Activated CD4-positive, alpha-beta T cell treated with anti-CD3 and anti-CD28 coated beads for 36 hours (primary cell): ENCODE measurements at regions not wholly inside any gene's neighbourhood (a gene's known extent, or its start where the extent isn't known, plus 50 kb on each side); places are given as distances from the start of the nearest gene placed in this dataset.

Source experiments
- ATAC-seq: fragments of 200-7000 bp; cut with Tn5 transposase; one replicate; pipeline ENCODE4 v1.10.0; 2021; ENCODE audit warnings: mild to moderate bottlenecking, moderate library complexity
- CTCF ChIA-PET: fragments of 350-600 bp; sonication (Branson Sonifier 250); formaldehyde crosslinking; loops from one replicate; lab custom pipeline; 2021; ENCODE audit warnings: antibody characterized with exemption; lab: Charles Lee
- POLR2A ChIA-PET: fragments of 350-600 bp; sonication (Branson Sonifier 250); formaldehyde crosslinking; loops from one replicate; lab custom pipeline; 2021; ENCODE audit warnings: antibody characterized with exemption, inconsistent platforms; lab: Charles Lee
- DNase-seq: peaks from one replicate; pipeline ENCODE4 v3.0.0-alpha.2; 2020
- H3K27ac Mint-ChIP-seq: one replicate; pipeline ENCODE4 v1.8.0; 2021; ENCODE audit warnings: mixed read lengths
- H3K27me3 Mint-ChIP-seq: one replicate; pipeline ENCODE4 v1.8.0; 2021; ENCODE audit warnings: mixed read lengths
- H3K36me3 Mint-ChIP-seq: one replicate; pipeline ENCODE4 v1.8.0; 2021; ENCODE audit warnings: low read depth, mixed read lengths
- H3K4me1 Mint-ChIP-seq: one replicate; pipeline ENCODE4 v1.8.0; 2021; ENCODE audit warnings: mixed read lengths
- H3K4me3 Mint-ChIP-seq: one replicate; pipeline ENCODE4 v1.8.0; 2021; ENCODE audit warnings: mild to moderate bottlenecking, moderate library complexity, mixed read lengths
- H3K9me3 Mint-ChIP-seq: one replicate; pipeline ENCODE4 v1.8.0; 2021; ENCODE audit warnings: low read depth, mixed read lengths
- intact Hi-C, 2 experiments: fragments of 100-400 bp; cut with DNase I in 1 of 2; cut with micrococcal nuclease in 1 of 2; formaldehyde crosslinking; loops; one replicate each; pipeline versions ENCODE4 v1.14.2 to v1.15.1; 2022 to 2024; cut with DNase I, micrococcal nuclease

GRCh38 chr18:45417392-45417791, 197.9 kb upstream of the SLC14A2 start:
- Mint-ChIP-seq H3K4me1 (no peaks in the 10 kb centered on the region), H3K9me3 (no peaks in the 10 kb centered on the region), H3K27ac (no peak overlapping the region), H3K4me3 (no peak overlapping the region), H3K36me3 (no peaks in the 10 kb centered on the region), H3K27me3 (no peaks in the 10 kb centered on the region)
- intact Hi-C loops: no loop called here
- ChIA-PET POLR2A (no interaction called here), CTCF (no interaction called here)
- DNase-seq (no peak), ATAC-seq (no peak)

- Mint-ChIP-seq H3K4me1 (no peaks in the 10 kb centered on the region), H3K9me3 (no peaks in the 10 kb centered on the region), H3K27ac (no peak overlapping the region), H3K4me3 (no peak overlapping the region), H3K27me3 (peaks cover 2% of the 10 kb centered on the region), H3K36me3 (no peaks in the 10 kb centered on the region)
- intact Hi-C loops: no loop called here
- POLR2A ChIA-PET: no interaction called here
- ATAC-seq: no peak
- CTCF ChIA-PET: interaction anchor here (1.0 kb wide), 1 partner anchor 8 kb away, joined by 3 read pairs; no protein-coding TSS in a partner anchor
- DNase-seq: no peak
Measured at GRCh38 chr18:45423659-45424058, 191.6 kb upstream of the SLC14A2 start.

GRCh38 chr18:45430041-45430440, 185.2 kb upstream of the SLC14A2 start:
- H3K4me3 Mint-ChIP-seq: no peak overlapping the region
- POLR2A ChIA-PET: no interaction called here
- no peaks in the 10 kb centered on the region for H3K36me3 Mint-ChIP-seq
- H3K9me3 Mint-ChIP-seq: no peaks in the 10 kb centered on the region
- intact Hi-C loops: no loop called here
- no peak overlapping the region for H3K27ac Mint-ChIP-seq
- CTCF ChIA-PET: no interaction called here
- H3K27me3 Mint-ChIP-seq: peaks cover 4% of the 10 kb centered on the region
- DNase-seq (no peak), ATAC-seq (no peak)
- H3K4me1 Mint-ChIP-seq: no peaks in the 10 kb centered on the region

- ATAC-seq (no peak), DNase-seq (no peak)
- CTCF ChIA-PET: interaction anchor here (0.7 kb wide), 1 partner anchor 17 kb away, joined by 3 read pairs; no protein-coding TSS in a partner anchor
- Mint-ChIP-seq H3K27me3 (peaks cover 2% of the 10 kb centered on the region), H3K27ac (no peak overlapping the region), H3K9me3 (no peaks in the 10 kb centered on the region), H3K36me3 (no peaks in the 10 kb centered on the region), H3K4me1 (no peaks in the 10 kb centered on the region), H3K4me3 (no peak overlapping the region)
- POLR2A ChIA-PET: no interaction called here
- intact Hi-C loops: no loop called here
Measured at GRCh38 chr18:45435810-45436209, 179.5 kb upstream of the SLC14A2 start.

- H3K27ac Mint-ChIP-seq: no peak overlapping the region
- no peaks in the 10 kb centered on the region for H3K9me3 Mint-ChIP-seq
- ChIA-PET CTCF (no interaction called here), POLR2A (no interaction called here)
- H3K27me3 Mint-ChIP-seq: peaks cover 2% of the 10 kb centered on the region
- no peak for DNase-seq
- no peak overlapping the region for H3K4me3 Mint-ChIP-seq
- intact Hi-C loops: no loop called here
- no peaks in the 10 kb centered on the region for H3K4me1 Mint-ChIP-seq
- no peaks in the 10 kb centered on the region for H3K36me3 Mint-ChIP-seq
- no peak for ATAC-seq
Measured at GRCh38 chr18:45437366-45437765, 177.9 kb upstream of the SLC14A2 start.

- no peak overlapping the region for H3K27ac Mint-ChIP-seq
- ATAC-seq (no peak), DNase-seq (no peak)
- H3K27me3 Mint-ChIP-seq: peaks cover 2% of the 10 kb centered on the region
- H3K4me1 Mint-ChIP-seq: no peaks in the 10 kb centered on the region
- intact Hi-C loops: no loop called here
- no peaks in the 10 kb centered on the region for H3K9me3 Mint-ChIP-seq
- ChIA-PET CTCF (no interaction called here), POLR2A (no interaction called here)
- H3K4me3 Mint-ChIP-seq: no peak overlapping the region
- no peaks in the 10 kb centered on the region for H3K36me3 Mint-ChIP-seq
Measured at GRCh38 chr18:45439851-45440645, 175.2 kb upstream of the SLC14A2 start.

- no peak overlapping the region for H3K27ac Mint-ChIP-seq
- no peak overlapping the region for H3K4me3 Mint-ChIP-seq
- intact Hi-C loops: no loop called here
- ChIA-PET POLR2A (no interaction called here), CTCF (no interaction called here)
- no peaks in the 10 kb centered on the region for H3K36me3 Mint-ChIP-seq
- no peak for DNase-seq
- H3K27me3 Mint-ChIP-seq: peaks cover 2% of the 10 kb centered on the region
- ATAC-seq: no peak
- no peaks in the 10 kb centered on the region for H3K9me3 Mint-ChIP-seq
- no peaks in the 10 kb centered on the region for H3K4me1 Mint-ChIP-seq
Measured at GRCh38 chr18:45441110-45441847, 174.0 kb upstream of the SLC14A2 start.

GRCh38 chr18:45444040-45444439, 171.2 kb upstream of the SLC14A2 start:
- POLR2A ChIA-PET: no interaction called here
- Mint-ChIP-seq H3K9me3 (no peaks in the 10 kb centered on the region), H3K4me3 (no peak overlapping the region), H3K36me3 (no peaks in the 10 kb centered on the region), H3K27me3 (peaks cover 4% of the 10 kb centered on the region), H3K4me1 (no peaks in the 10 kb centered on the region), H3K27ac (no peak overlapping the region)
- CTCF ChIA-PET: no interaction called here
- intact Hi-C loops: no loop called here
- no peak for DNase-seq
- no peak for ATAC-seq

GRCh38 chr18:45447355-45448265, 167.7 kb upstream of the SLC14A2 start:
- no peak for ATAC-seq
- no peaks in the 10 kb centered on the region for H3K4me1 Mint-ChIP-seq
- POLR2A ChIA-PET: no interaction called here
- CTCF ChIA-PET: no interaction called here
- H3K27me3 Mint-ChIP-seq: peaks cover 4% of the 10 kb centered on the region
- DNase-seq: no peak
- no peak overlapping the region for H3K27ac Mint-ChIP-seq
- no peak overlapping the region for H3K4me3 Mint-ChIP-seq
- intact Hi-C loops: no loop called here
- H3K36me3 Mint-ChIP-seq: no peaks in the 10 kb centered on the region
- no peaks in the 10 kb centered on the region for H3K9me3 Mint-ChIP-seq

GRCh38 chr18:45448871-45449270, 166.4 kb upstream of the SLC14A2 start:
- ChIA-PET CTCF (no interaction called here), POLR2A (no interaction called here)
- Mint-ChIP-seq H3K4me3 (no peak overlapping the region), H3K27ac (no peak overlapping the region), H3K36me3 (no peaks in the 10 kb centered on the region), H3K4me1 (no peaks in the 10 kb centered on the region), H3K27me3 (peaks cover 4% of the 10 kb centered on the region), H3K9me3 (no peaks in the 10 kb centered on the region)
- no peak for ATAC-seq
- DNase-seq: no peak
- intact Hi-C loops: no loop called here

- ChIA-PET POLR2A (no interaction called here), CTCF (no interaction called here)
- Mint-ChIP-seq H3K27me3 (peaks cover 6% of the 10 kb centered on the region), H3K4me1 (no peaks in the 10 kb centered on the region), H3K36me3 (no peaks in the 10 kb centered on the region), H3K9me3 (no peaks in the 10 kb centered on the region), H3K4me3 (no peak overlapping the region), H3K27ac (no peak overlapping the region)
- DNase-seq (no peak), ATAC-seq (no peak)
- intact Hi-C loops: no loop called here
Measured at GRCh38 chr18:45449418-45450227, 165.7 kb upstream of the SLC14A2 start.
